HG02938 (cell line): ENCODE measurements at regions not wholly inside any gene's neighbourhood (a gene's known extent, or its start where the extent isn't known, plus 50 kb on each side); places are given as distances from the start of the nearest gene placed in this dataset.
"Not testable (repeated sequence)": the region's sequence is repeated elsewhere in the genome, so short reads cannot be mapped to it uniquely, and the experiment has no call there.

Source experiments
- ATAC-seq: cut with Tn5 transposase; IDR thresholded peaks from one replicate; pipeline ENCODE4 v1.9.1; 2021; ENCODE audit warnings: mild to moderate bottlenecking, moderate library complexity; ENCODE audit not compliant: unreplicated experiment

DNA sequence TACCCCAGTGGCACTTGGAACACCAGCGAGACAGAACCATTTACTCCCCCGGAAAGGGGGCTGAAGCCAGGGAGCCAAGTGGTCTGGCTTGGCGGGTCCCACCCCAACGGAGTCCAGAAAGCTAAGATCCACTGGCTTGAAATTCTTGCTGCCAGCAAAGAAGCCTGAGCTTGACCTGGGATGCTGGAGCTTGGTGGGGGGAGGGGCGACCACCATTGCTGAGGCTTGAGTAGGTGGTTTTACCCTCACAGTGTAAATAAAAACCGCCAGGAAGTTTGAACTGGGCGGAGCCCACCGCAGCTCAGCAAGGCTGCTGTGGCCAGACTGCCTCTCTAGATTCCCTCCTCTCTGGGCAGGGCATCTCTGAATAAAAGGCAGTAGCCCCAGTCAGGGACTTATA is 62.8 kb downstream of the RPS24 start:
- ATAC-seq: not testable (repeated sequence)

DNA sequence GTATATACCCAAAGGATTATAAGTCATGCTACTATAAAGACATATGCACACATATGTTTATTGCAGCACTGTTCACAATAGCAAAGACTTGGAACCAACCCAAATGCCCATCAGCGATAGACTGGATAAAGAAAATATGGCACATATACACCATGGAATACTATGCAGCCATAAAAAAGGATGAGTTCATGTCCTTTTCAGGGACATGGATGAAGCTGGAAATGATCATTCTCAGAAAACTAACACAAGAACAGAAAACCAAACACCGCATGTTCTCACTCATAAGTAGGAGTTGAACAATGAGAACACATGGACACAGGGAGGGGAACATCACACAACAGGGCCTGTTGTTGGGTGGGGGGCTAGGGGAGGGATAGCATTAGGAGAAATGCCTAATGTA is 68.9 kb downstream of the RPS24 start:
- ATAC-seq: not testable (repeated sequence)

DNA sequence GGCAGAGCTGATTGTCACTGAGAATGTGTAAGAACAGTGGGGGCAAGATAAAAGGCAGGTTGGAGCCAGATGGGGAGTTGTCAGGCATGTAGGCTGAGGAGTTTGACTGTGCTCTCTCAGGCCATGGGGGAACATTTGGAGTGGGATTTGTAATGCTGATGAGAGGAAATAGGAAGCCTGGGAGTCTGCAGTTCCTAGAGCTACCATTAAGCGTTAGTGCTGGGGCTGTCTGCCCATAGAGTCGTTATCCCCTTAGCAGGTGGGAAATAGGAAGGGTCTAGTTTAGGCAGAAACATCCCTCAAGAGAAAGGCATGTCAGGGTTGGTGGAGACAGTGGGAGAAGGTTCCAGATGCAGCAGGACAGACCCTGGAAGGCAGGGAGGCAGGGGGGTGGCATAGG is 75.5 kb downstream of the RPS24 start:
- no peak for ATAC-seq

DNA sequence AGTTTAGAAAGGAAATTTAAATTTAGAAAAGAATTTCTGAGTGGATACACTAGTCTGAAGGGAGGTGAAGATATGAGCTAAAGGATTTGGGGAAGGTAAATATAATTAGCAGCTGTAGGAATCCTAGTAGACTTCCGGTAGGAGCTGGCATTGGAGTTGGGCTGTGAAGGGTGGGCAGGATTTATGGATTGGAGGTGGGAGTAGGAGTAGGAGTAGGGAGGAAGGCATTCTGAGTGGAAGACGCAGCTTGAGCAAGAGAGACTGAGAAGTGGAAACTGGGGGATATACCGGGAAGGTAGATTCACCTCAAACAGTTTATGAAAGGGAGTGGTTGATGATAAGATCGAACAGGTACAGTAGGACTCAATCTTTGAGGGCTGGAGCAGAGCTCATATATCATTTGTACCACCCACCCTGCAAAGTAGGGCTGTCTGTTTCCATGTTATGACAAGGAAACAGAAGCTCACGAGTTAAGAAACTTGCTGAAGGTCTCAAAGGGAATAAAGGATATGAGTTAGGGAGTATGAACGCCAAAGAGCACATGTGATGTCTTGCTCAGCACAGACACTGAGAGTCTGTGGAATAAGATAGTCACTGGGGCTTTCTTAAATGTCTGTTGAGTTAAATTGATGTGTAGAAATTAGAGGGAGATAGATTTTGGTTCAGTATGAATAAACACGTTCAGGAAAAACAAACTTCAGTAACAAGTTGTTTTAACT is 81.6 kb downstream of the RPS24 start:
- no peak for ATAC-seq

DNA sequence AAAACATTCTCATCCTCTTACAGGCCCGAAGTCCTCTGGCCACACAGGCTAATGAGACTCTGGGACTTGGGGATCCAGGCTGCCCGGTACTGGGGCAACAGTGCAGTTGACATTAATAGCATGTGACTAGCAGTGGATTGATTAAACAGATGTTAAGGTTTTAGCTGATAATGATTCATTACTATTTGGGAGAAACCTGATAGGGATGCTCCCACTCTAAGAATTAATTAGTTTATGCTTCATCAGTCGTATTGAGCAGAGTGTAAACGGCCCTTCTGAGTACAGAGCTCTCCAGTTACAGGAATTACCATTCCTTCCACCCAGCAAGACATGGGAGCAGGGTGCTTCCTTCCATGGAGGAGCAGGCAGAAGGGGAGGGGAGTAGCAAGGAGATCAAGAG is 82.7 kb downstream of the RPS24 start:
- ATAC-seq: no peak

DNA sequence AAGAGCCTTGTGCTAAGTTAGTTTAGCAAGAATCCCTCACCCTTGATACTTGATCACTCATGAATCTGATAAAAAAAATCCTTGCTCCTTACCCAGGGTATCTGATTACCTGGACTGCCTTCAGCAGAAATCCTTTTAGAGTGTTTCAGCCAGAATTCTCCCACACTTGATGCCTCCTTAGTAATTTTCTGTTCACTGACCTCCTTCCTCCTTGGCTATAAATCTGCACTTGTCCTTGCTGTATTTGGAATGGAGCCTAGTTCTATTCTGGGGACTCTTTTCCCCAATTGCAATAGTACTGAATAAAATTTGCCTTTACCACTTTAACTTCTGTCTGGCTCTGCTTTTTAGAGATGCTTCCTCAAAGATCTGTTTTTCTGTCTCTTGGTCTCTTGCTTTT is 84.9 kb downstream of the RPS24 start:
- no peak for ATAC-seq

DNA sequence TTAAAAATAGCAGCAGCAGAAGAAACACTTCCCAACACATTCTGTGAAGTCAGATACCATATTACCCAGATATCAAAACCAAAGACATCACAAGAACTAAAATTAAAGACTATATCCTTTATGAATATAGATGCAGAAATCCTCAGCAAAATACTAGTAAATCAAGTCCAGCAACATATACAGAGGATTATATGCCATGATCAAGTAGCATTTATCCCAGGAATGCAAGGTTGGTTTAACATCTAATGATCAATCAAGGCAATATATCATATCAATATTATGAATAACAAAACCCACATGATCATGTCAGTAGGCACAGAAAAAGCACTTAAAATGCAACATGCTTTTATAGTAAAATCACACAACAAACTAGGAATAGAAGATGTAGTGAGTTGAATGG is 88.1 kb downstream of the RPS24 start:
- no peak for ATAC-seq

DNA sequence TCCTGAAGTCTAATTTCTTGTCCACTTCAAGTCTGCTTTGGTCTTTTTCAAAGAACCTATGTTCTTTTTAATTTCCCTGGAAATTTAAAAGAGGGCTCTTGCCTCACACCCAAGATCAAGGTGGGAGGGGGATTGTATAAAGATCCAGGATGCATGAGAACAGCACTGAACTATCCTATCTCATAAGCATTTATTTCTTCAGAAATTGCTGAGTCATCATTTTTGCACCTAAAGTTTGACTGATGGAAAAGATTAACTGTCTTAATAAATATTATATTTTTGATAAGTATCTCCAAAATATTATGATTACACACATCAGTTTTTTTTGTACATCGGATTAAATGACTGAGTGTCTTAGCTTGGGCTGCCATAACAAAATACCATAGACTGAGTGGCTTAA is 90.5 kb downstream of the RPS24 start:
- no peak for ATAC-seq

DNA sequence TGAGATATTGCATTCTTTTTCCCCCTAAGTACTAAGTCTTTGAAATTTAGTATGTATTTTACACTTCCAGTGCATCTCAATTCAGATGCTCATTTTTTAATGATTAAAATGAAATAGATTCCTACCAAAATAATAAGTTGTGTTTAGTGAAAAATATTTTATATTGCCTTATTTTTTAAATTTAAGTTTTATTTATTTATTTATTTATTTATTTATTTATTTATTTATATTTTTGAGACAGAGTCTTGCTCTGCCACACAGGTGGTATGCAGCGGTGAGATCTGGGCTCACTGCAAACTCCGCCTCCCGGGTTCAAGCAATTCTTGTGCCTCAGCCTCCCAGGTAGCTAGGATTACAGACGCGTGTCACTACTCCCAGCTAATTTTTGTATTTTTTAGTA is 95.5 kb downstream of the RPS24 start:
- no peak for ATAC-seq

DNA sequence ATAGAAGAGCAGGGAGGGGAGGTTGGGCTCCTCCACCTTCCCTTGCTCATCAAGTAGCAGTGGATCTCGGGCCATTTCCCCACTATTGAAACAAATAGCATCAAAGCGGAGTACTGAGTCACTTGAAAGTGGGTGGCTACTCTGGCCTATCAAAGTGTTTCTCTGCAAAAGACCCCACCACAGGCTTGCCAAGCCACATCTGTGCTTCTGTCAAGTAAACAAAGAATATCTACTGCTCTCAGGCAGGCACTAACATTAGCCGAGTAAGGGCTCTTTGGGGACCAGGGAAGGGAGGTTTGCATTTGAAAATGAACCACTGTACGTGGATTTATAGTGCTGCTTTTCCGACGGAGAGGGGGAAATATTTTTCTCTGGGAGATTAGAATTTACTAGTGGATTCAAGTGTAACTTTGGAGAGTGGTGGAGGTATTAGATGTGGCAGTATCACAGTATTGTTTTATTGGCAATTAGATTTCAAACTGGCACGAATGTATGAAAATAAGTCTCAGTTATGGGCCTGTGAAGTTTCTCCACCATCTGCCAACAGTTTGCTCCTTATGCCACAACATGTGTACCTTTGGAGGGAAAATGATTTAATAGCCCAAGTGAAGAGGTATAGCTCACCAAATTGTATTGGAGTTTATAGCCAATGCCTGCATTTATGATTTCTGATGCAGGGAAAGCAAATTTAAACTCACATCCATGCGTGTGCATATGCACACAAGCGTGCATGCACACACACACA is 97.5 kb downstream of the RPS24 start:
- ATAC-seq: no peak

DNA sequence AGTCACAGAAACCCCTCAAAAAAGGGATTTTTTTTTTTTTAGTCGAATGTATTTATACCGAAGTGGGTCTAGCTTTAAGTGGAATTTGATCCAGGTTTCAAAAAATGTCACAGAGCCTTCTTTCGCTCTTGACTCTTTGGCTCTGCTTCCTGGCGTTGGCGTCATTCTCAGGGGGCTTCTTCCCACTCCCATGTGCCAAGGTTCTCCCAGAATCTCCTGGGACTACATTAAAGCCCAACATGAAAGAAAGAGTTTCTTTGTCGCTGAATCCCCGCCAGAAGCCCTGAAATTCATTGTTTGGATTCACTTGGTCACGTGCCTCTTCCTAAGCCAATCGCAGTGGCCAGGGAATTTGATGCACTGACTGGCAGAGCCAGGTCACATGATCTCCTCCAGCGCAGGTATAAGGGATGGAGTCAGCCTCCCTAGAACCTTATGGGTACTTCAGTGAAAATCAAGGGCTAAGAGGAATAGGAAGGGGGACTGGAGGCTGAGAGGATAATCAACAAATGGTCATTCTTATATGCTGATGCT is 101.2 kb downstream of the RPS24 start:
- no peak for ATAC-seq

DNA sequence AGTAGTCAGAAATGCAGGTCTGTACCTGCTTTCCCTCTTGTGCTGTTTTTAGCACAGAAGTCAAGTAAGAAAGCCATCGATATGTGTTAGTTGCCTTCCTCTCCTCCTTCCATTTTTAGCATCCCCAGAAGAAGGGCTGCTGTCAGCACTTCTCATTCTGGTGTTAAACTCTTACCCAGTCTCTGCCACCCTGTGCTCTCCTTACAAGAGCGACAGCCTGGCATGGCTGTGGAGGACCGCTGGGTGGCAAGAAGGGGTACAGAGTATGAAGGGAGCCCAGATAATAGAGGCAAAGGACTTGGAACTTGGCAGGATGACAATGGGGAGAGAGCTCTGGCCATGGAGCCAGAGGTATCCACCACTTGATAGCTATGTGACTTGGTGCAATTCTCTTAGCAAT is 103.5 kb downstream of the RPS24 start:
- no peak for ATAC-seq

DNA sequence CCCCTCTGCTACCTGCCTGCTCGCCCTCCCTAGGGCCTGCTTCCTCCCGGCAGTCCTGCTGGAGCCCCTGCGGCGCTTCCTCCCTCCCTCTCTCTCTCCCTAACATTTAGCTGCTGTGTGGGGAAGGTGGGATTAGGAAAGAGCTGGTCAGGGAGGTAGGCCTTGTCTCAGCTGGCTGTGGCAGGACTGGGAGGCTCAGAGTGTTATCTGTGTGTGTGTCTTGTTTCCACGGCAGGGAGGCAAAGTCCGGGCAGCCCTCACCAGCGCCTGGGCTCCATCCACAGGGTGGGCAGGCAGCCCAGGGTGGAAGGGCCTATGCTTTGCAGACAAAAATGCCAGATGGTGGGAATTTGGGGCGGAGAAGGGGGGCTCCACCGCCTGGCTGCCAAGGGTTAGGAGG is 105.7 kb downstream of the RPS24 start:
- no peak for ATAC-seq

DNA sequence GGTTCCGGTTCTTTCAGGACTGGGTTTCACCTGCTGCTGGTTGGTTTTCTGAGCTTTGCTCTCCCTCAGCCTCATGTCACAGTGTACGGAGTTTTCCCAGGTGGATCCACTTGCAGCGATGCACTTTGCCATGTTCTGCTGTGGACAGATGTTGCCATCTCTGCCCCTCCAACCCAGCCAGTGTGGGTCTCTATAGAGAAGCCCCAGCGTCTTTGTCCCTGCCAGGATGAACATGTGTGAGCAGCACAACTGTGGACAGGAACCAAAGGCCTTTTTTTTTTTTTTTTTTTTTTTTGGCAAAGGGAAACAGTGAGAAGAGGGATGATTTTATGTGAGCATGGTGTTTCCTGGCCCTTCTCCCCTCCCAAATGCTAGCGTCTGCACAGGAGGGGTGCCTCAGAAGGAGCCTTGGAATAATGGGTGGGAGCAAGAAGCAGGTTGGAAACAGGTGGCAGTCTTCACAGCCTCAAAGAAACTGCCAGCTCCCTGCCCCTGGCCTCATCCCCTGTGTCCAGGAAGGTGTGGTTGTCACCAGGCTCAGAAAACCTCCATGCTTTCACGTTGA is 106.5 kb downstream of the RPS24 start:
- ATAC-seq: no peak

DNA sequence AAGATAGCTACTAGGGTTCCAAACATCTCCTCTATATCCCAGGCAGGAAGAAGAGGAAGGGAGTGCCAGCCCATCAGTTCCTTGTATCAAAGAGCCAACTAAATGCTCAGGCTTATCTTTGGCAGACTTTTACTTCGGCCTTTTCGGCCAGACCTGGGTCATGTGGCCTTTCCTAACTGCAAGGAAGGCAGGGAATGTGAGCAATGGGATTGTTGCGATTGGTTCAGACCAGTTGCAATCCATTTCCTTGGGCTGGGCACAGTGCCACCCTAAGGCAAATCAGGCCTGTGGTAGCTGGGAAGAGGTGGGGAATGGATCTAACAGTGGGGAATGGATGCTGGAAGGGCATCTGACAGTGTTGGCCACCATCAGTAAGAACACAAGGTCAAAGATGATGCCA is 109.9 kb downstream of the RPS24 start:
- ATAC-seq: no peak

DNA sequence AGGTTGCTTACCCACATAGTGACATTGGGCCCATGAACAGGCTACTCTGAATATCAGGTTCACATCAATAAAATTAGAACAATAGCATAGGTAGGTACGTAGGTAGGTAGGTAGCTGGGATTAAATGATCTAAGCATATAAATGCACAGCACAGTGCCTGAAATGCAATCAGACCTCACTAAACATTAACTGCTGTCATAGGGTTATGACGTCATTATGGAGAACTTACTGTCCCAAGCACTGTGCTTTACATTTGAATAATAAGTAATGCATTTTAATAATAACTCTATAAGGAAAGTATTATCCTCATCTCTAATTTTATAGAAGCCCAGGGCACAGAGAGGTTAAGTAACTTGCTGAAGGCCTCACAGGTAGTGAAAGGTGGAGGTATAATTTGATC is 112.5 kb downstream of the RPS24 start:
- no peak for ATAC-seq

DNA sequence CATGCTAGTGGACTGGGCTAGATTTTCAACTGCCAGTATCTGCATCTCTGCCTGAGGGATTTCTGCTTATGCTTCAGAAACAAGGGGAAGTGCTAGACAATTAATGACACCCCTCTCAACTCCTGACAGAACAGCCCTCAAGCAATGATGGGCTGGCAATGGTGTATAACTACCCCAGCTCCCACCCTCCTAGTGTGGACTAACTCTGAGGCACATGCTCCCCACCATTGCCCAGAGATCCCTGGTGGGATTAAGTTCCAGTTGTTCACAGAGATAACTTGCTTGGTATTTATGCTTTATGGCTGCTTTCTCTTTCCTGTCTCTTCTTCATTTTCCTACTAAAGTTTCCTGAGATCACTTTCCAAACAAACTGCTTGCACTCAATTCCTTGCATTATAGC is 113.5 kb downstream of the RPS24 start:
- no peak for ATAC-seq

DNA sequence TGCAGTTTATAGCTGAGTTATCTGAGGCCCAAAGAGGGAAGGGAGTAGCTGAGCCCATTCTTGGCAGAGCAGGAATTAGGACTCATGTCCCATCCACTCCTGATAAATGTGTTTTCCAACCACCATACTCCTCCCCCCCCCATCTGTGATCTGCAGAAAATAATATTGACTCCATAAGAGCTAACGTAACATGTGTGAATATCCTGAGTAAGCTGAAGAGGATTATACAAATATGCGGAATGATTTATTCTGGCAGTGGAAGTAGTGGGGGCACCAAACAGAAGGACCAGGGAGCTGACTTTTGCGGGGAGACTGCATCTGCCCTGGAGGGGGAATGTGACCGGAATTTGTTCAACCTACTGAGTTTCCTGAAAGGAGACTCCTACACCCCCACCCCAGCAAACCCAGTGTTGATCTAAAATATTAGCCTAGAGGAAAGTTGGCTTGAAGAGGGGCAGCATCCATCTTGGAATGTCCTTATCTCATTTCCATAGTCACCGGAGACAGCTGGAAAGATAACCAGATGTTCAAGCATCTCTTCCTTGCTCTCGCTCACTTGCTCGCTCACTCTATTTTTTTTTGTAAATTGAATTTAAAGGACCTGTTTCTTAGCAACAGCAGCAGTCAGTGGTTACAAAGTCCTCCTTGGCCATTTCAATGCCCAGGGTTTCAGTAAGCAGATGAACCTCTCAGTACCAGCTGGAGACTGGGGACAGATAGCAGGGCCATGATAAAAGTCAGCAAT is 114.7 kb downstream of the RPS24 start:
- ATAC-seq: no peak

DNA sequence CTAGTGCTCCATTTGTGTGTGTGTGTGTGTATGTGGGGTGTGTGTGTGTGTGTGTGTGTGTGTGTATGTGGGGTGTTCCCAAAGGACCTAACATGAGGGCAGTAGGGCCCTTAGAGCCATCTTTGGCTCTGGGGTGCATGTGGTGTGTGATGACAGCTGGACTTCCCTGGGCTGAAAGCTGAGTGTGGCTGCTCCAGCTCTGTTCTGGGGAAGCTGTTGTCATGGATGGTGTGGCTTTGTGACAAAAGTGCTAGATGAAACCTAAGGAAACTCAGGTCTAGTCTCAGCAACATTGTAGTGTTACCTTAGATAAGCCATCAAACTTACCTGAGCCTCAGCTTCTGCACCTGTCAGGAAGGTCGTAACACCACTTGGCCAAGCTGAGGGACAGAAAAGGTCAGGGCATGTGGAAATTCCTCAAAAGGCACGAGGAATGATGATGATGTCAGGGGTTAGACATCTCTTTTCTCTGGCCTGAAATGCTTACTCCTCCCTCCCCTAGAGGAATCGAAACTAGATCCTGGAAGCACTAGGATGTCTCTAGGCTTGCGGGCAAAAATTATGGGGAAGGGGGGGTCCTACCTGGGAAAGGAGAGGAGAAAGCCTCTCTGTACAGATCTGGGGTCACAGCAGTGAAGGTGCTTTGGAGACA is 115.4 kb downstream of the RPS24 start:
- ATAC-seq: no peak

DNA sequence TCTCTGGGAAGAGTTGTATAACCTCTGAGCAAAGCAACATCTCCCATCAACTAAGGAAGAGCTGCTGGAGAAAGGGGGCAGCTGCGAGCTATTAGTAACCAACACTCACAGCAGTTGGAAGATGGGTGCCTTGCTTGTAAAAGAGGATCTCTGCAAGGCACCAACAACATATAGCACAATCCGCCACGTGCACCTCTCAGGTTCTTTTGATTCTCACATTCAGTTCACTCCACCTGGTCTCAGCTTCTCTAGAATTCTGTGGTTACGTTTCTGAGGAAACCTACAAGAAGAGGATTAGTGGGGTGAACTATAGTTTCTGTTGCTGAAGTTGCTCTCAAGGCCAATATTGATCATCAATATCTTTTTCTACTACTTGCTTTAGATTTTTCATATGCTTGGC is 117.1 kb downstream of the RPS24 start:
- no peak for ATAC-seq

DNA sequence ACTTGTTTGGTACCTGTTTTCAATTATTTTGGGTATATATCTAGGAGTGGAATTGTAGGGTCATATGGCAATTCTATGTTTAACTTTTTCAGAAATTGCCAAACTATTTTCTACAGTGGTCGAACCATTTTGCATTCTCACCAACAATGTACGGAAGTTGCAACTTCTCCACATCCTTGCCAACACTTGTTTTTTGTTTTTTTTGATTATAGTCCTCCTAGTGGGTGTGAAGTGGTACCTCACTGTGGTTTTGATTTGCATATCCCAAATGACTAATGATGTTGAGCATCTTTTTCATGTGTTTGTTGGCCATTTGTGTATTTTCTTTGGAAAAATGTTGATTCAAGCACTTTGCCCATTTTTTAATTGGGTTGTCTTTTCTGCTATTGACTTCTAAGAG is 122.1 kb downstream of the RPS24 start:
- no peak for ATAC-seq
